ENCODE measurements at regions not wholly inside any gene's neighbourhood (a gene's known extent, or its start where the extent isn't known, plus 50 kb on each side); places are given as distances from the start of the nearest gene placed in this dataset.

- TF ChIP-seq CTCF (IDR thresholded peaks at IDR 0.05; ENCODE audit: borderline replicate concordance, extremely low read depth, low read length, poor library complexity, severe bottlenecking) (no peak), EZH2 (IDR thresholded peaks at IDR 0.05; ENCODE audit: borderline replicate concordance, low read depth, low read length, severe bottlenecking) (no peak)
Measured at GRCh38 chr7:25714013-25714412, 438.0 kb upstream of the NFE2L3 start.
